ENCODE measurements at regions not wholly inside any gene's neighbourhood (a gene's known extent, or its start where the extent isn't known, plus 50 kb on each side); places are given as distances from the start of the nearest gene placed in this dataset.
"Not testable (repeated sequence)": the region's sequence is repeated elsewhere in the genome, so short reads cannot be mapped to it uniquely, and the experiment has no call there.

DNA sequence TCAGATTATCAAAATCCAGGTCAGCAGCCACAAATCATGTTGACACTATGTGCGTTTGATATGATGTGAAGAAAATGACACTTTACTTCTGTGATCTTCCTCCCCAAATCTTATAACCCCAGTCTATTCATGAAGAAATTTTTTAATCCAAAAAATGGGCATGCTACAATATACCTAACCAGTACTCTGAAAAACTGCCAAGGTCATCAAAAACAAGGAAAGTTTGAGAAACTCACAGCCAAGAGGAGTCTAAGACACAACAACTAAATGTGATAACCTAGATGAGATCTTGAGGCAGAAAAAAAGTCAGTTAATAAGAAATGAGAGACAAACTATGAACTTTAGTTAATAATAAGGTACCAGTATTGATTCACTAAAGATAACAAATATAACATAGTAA, 200.6 kb upstream of the IRAK1BP1 start:
- Histone ChIP-seq H3K9me3 (no peaks in the 10 kb centered on the region), H3K27me3 (no peaks in the 10 kb centered on the region), H3K4me2 (no peak overlapping the region), H3K4me3 (no peak overlapping the region), H3K4me1 (no peaks in the 10 kb centered on the region), H3K27ac (no peak overlapping the region), H4K20me1 (no peaks in the 10 kb centered on the region), H3K9ac (no peak overlapping the region), H3K36me3 (no peaks in the 10 kb centered on the region)
- no peak for TF ChIP-seq Cebpa-rat (IDR thresholded peaks at IDR 0.05)

DNA sequence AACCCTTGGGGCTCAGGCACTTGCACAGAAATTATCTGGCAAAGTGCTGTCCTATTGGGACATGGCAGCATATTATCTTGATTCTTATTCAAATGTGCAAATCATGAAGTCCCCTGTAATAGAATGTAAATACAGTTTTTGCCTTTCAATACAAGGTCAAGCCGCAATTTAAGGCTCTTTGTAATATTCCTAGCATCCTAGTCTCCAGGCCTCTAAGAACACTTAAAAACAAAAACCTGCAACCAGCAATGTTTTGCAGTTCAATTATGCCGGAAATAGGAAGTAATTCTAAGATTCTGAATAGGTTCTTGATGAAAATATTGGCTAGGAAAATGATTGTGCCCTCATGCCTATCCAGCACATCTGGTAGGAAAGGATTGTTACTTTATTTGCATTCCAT, 197.2 kb upstream of the IRAK1BP1 start:
- H4K20me1 ChIP-seq, result no peaks in the 10 kb centered on the region
- H3K27ac ChIP-seq, result no peak overlapping the region
- no peaks in the 10 kb centered on the region for H3K36me3 ChIP-seq
- H3K4me1 ChIP-seq, result no peaks in the 10 kb centered on the region
- no peak overlapping the region for H3K4me2 ChIP-seq
- TF ChIP-seq Cebpa-rat (IDR thresholded peaks at IDR 0.05), result no peak
- no peak overlapping the region for H3K9ac ChIP-seq
- H3K4me3 ChIP-seq, result no peak overlapping the region
- H3K9me3 ChIP-seq, result no peaks in the 10 kb centered on the region
- H3K27me3 ChIP-seq, result no peaks in the 10 kb centered on the region

DNA sequence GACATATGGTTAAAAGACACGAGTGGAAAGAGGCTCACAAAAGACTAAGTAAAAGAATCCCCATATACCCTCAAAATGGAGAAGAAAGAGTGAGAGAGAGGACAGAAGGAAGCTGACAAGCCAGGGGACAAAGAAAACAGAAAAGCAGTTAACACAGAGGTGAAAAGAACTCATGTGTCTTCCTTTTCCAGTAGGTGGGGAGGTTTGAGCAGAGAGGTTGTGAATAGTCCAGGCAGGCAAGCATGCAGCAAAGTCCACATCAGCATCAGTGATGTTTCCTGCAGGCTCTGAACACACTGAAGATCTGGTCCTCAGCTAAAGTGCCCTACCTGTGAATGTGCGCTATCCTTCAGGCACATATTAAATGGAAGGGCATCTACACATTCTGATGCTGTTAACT, 196.5 kb upstream of the IRAK1BP1 start:
- no peak overlapping the region for H3K9ac ChIP-seq
- H3K4me3 ChIP-seq, result no peak overlapping the region
- no peaks in the 10 kb centered on the region for H3K4me1 ChIP-seq
- no peak for TF ChIP-seq Cebpa-rat (IDR thresholded peaks at IDR 0.05)
- no peaks in the 10 kb centered on the region for H3K36me3 ChIP-seq
- no peaks in the 10 kb centered on the region for H4K20me1 ChIP-seq
- no peak overlapping the region for H3K27ac ChIP-seq
- H3K27me3 ChIP-seq, result no peaks in the 10 kb centered on the region
- no peak overlapping the region for H3K4me2 ChIP-seq
- no peaks in the 10 kb centered on the region for H3K9me3 ChIP-seq

GRCh38 chr6:78676069-78677007, 191.0 kb upstream of the IRAK1BP1 start:
- H3K36me3 ChIP-seq, H4K20me1 ChIP-seq, H3K9me3 ChIP-seq, H3K9ac ChIP-seq, H3K4me3 ChIP-seq, H3K27ac ChIP-seq, H3K4me1 ChIP-seq, H3K27me3 ChIP-seq, H3K4me2 ChIP-seq: not testable (repeated sequence)

DNA sequence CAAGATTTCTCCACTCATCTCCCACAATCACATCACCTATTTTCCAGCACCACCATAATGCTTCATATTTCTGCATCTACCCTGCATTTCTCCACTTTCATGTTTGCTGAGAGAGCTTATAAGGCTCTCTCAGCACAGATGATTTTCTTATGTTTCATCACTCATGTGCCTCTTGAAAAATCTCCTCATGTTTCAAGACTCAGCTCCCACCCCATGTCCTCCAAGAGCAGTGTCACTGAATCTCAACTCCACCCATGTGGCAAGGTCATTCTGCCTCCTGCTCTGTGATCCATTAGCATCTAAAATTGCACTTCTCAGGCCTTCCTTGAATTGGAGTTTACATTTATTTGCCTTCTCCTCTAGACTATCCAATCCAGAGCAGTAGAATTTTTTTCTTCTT, 178.7 kb upstream of the IRAK1BP1 start:
- no peaks in the 10 kb centered on the region for H3K36me3 ChIP-seq
- H3K27me3 ChIP-seq, result no peaks in the 10 kb centered on the region
- TF ChIP-seq Cebpa-rat (IDR thresholded peaks at IDR 0.05), result no peak
- no peak overlapping the region for H3K4me3 ChIP-seq
- H3K4me2 ChIP-seq, result no peak overlapping the region
- H3K9ac ChIP-seq, result no peak overlapping the region
- no peak overlapping the region for H3K27ac ChIP-seq
- no peaks in the 10 kb centered on the region for H3K9me3 ChIP-seq
- no peaks in the 10 kb centered on the region for H3K4me1 ChIP-seq
- no peaks in the 10 kb centered on the region for H4K20me1 ChIP-seq

DNA sequence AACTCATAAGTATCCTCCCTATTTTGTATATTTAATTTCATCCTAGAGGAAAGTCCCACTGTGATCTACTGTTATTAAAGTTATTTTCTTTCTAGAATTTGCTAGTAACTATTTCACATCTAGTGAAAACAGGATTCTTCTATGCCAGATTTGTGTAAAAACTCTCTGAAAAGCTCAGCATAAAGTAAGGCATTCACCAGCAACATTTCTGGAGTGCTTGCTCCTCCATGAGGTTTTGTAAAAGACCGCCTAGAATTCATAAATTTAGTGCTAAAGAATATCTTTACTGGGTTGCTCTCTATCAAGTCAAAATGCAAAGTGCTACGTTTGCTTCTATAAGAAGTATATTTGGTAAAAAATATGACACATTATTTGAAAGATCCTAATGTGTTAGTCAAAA, 173.5 kb upstream of the IRAK1BP1 start:
- TF ChIP-seq Cebpa-rat (IDR thresholded peaks at IDR 0.05), result no peak
- no peaks in the 10 kb centered on the region for H3K9me3 ChIP-seq
- no peaks in the 10 kb centered on the region for H4K20me1 ChIP-seq
- no peak overlapping the region for H3K27ac ChIP-seq
- H3K27me3 ChIP-seq, result no peaks in the 10 kb centered on the region
- no peaks in the 10 kb centered on the region for H3K36me3 ChIP-seq
- H3K4me2 ChIP-seq, result no peak overlapping the region
- no peaks in the 10 kb centered on the region for H3K4me1 ChIP-seq
- H3K4me3 ChIP-seq, result no peak overlapping the region
- no peak overlapping the region for H3K9ac ChIP-seq

DNA sequence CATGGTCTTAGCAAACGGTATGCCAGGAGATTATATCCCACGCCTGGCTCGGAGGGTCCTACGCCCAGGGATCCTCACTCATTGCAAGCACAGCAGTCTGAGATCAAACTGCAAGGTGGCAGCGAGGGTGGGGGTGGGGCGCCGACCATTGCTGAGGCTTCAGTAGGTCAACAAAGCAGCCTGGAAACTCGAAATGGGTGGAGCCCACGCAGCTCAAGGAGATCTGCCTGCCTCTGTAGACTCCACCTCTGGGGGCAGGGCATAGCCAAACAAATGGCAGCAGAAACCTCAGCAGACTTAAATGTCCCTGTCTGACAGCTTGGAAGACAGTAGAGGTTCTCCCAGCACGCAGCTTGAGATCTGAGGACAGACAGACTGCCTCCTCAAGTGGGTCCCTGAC, 172.7 kb upstream of the IRAK1BP1 start:
- not testable (repeated sequence) for H3K27ac ChIP-seq, H3K4me1 ChIP-seq

DNA sequence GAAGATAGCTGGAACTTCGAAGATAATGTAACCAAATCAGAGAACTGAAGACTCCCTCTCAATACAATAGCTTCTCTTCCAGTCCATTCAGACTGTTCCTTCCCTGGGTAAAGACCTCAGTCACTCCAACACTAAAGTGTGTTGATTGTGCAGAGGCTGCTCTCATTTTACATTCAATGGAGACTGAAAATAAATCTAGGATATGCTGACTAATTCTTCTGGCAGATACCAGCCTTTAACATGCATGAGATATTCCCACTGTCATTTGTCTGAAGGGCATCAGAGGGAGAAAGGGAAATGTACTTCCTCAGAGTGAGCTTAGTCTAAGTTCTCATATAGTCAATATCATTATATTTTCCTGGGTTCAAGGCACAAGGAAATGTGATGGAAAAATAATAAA, 166.4 kb upstream of the IRAK1BP1 start:
- H3K9me3 ChIP-seq, result no peaks in the 10 kb centered on the region
- H3K27ac ChIP-seq, result no peak overlapping the region
- H3K4me2 ChIP-seq, result no peak overlapping the region
- H3K9ac ChIP-seq, result no peak overlapping the region
- no peaks in the 10 kb centered on the region for H3K36me3 ChIP-seq
- no peaks in the 10 kb centered on the region for H3K4me1 ChIP-seq
- no peaks in the 10 kb centered on the region for H3K27me3 ChIP-seq
- no peak for TF ChIP-seq Cebpa-rat (IDR thresholded peaks at IDR 0.05)
- H4K20me1 ChIP-seq, result no peaks in the 10 kb centered on the region
- H3K4me3 ChIP-seq, result no peak overlapping the region

More for the DNA sequence above, 172.7 kb upstream of the IRAK1BP1 start:
- not testable (repeated sequence) for H4K20me1 ChIP-seq, H3K27me3 ChIP-seq, H3K4me2 ChIP-seq, H3K4me3 ChIP-seq, H3K9ac ChIP-seq, H3K9me3 ChIP-seq, H3K36me3 ChIP-seq

GRCh38 chr6:78701407-78701806, 165.9 kb upstream of the IRAK1BP1 start:
- Histone ChIP-seq H3K27ac (no peak overlapping the region), H3K9ac (no peak overlapping the region), H3K4me3 (no peak overlapping the region), H3K9me3 (no peaks in the 10 kb centered on the region), H3K4me2 (no peak overlapping the region), H3K27me3 (no peaks in the 10 kb centered on the region), H4K20me1 (no peaks in the 10 kb centered on the region), H3K4me1 (no peaks in the 10 kb centered on the region), H3K36me3 (no peaks in the 10 kb centered on the region)
- no peak for TF ChIP-seq Cebpa-rat (IDR thresholded peaks at IDR 0.05)

DNA sequence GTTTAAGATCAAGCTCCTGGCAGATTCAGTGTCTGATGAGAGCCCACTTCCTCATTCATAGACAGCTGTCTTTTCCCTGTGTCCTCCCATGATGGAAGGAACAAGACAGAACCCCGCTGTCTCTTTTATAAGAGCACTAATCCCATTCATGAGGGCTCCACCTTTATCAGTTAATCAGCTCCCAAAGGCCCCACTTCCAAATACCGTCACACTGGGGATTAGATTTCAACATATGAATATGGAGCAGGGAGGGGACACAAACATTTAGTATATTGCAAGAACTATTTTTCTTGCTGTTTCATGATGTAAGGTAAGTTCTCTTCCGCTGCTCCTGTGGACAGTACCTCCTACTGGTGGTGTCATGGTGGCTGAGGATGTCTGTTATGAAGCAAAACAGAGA, 158.3 kb upstream of the IRAK1BP1 start:
- H3K9me3 ChIP-seq, result no peaks in the 10 kb centered on the region
- H3K4me2 ChIP-seq, result no peak overlapping the region
- no peak overlapping the region for H3K27ac ChIP-seq
- no peaks in the 10 kb centered on the region for H3K27me3 ChIP-seq
- TF ChIP-seq Cebpa-rat (IDR thresholded peaks at IDR 0.05), result no peak
- H4K20me1 ChIP-seq, result no peaks in the 10 kb centered on the region
- no peak overlapping the region for H3K4me3 ChIP-seq
- no peaks in the 10 kb centered on the region for H3K36me3 ChIP-seq
- H3K4me1 ChIP-seq, result no peaks in the 10 kb centered on the region
- H3K9ac ChIP-seq, result no peak overlapping the region

GRCh38 chr6:78713564-78713963, 153.8 kb upstream of the IRAK1BP1 start:
- H3K36me3 ChIP-seq, result no peaks in the 10 kb centered on the region
- no peaks in the 10 kb centered on the region for H3K4me1 ChIP-seq
- no peak overlapping the region for H3K4me2 ChIP-seq
- H3K9me3 ChIP-seq, result no peaks in the 10 kb centered on the region
- no peak overlapping the region for H3K27ac ChIP-seq
- H3K4me3 ChIP-seq, result no peak overlapping the region
- H3K27me3 ChIP-seq, result no peaks in the 10 kb centered on the region
- H3K9ac ChIP-seq, result no peak overlapping the region
- no peak for TF ChIP-seq Cebpa-rat (IDR thresholded peaks at IDR 0.05)
- no peaks in the 10 kb centered on the region for H4K20me1 ChIP-seq
